Heart right ventricle (tissue), 16 donors: ENCODE measurements at regions not wholly inside any gene's neighbourhood (a gene's known extent, or its start where the extent isn't known, plus 50 kb on each side); places are given as distances from the start of the nearest gene placed in this dataset.

Experiments used
- ATAC-seq, 8 donors: fragments of 200-7000 bp; cut with Tn5 transposase; one replicate each; pipeline ENCODE4 v1.9.1; 2020; ENCODE audit warnings: mild to moderate bottlenecking in 8 of 8, moderate library complexity in 8 of 8, moderate number of reproducible peaks in 1 of 8
- DNase-seq, 2 donors: peaks; one replicate each; pipeline ENCODE4 v3.0.0-alpha.2; 2020
- H3K27ac ChIP-seq, 10 donors: fragments of 200-600 bp; sonication (generic) in 2 of 10; one replicate each; pipeline versions ENCODE4 v1.5.0 to v1.8.0; 2020 to 2022; ENCODE audit warnings: mild to moderate bottlenecking in 3 of 10
- H3K27me3 ChIP-seq, 7 donors: fragments of 200-600 bp; one replicate each; pipeline ENCODE4 v1.8.0; 2021 to 2022; ENCODE audit warnings: mild to moderate bottlenecking in 2 of 7
- H3K36me3 ChIP-seq, 9 donors: fragments of 200-600 bp; sonication (generic) in 1 of 9; one replicate each; pipeline versions ENCODE4 v1.5.0 to v1.8.0; 2020 to 2022; ENCODE audit warnings: mild to moderate bottlenecking in 2 of 9
- H3K4me1 ChIP-seq, 9 donors: fragments of 200-600 bp; sonication (generic) in 1 of 9; one replicate each; pipeline versions ENCODE4 v1.5.0 to v1.8.0; 2020 to 2022; ENCODE audit warnings: mild to moderate bottlenecking in 4 of 9
- H3K4me3 ChIP-seq, 10 donors: fragments of 200-600 bp; sonication (generic) in 2 of 10; one replicate each; pipeline versions ENCODE4 v1.5.0 to v1.8.0; 2020 to 2022; ENCODE audit warnings: mild to moderate bottlenecking in 7 of 10, moderate library complexity in 2 of 10
- H3K9me3 ChIP-seq, 11 donors: fragments of 200-600 bp in 10 of 11; sonication (generic) in 2 of 11; one replicate each; pipeline versions ENCODE4 v1.5.0 to v1.8.0; 2013 to 2022; ENCODE audit warnings: mild to moderate bottlenecking in 2 of 11, control low read depth in 1 of 11, moderate library complexity in 1 of 11
- CTCF ChIP-seq, 9 donors: fragments of 200-600 bp; sonication (generic) in 2 of 9; IDR thresholded peaks; one replicate each; pipeline versions ENCODE4 v1.5.0 to v1.8.0; 2021 to 2022; ENCODE audit warnings: antibody characterized with exemption in 9 of 9, mild to moderate bottlenecking in 5 of 9, moderate library complexity in 1 of 9
- WGBS, 2 donors: extraction: QIAGEN DNeasy Blood & Tissue Kit; methylation state at CpG; one replicate each; pipeline ENCODE4 v1.1.7; 2013; ENCODE audit warnings: inconsistent platforms in 1 of 2; 5-methylcytosine and 5-hydroxymethylcytosine counted together
- intact Hi-C, 10 donors: fragments of 100-400 bp; cut with DNase I; formaldehyde crosslinking; loops; one replicate each; pipeline versions ENCODE4 v1.11.1 to v1.14.2; 2022
- donor health status: Arrhythmogenic right ventricular cardiomyopathy.
- donor health status: ischemic (EF 13 %, LVEDD 7.1; RV severe dilation, severe dysfunction).
- donor health status: healthy with polysubstance abuse.
- donor health status: DM: no; HTN: yes; CAD: no.
- donor health status: DM: no; HTN: no; CAD: no.
- donor health status: ischemic (EF 25% LVEDD 6.9; RV normal size, moderate dysfunction).
- donor health status: ischemic (EF 25% LVEDD 5.7; RV mildly dilated, moderate dysfunction).
- donor health status: healthy.
- donor health status: DM: yes; HTN: yes; CAD: no.
- donor health status: Ischemic cardiomyopathy.
- donor health status: ischemic (EF 35%, LVEDD 5.7; RV mildly dilated, moderate dysfunction).
- donor health status: nonischemic (EF 11% LVEDD 7.7; RV severe dilation, severe dysfunction).
- donor health status: DM: yes; HTN: yes; CAD: no.
- donor health status: PGD.
- donor health status: ischemic (EF 29% LVEDD 5.4; RV normal size, mild dysfunction).
- donor health status: nonischemic (EF 23%, LVEDD 6.1; RV moderate dilation, normal function).

GRCh38 chr17:33977729-33978514 is 277.2 kb upstream of the CCL2 start:
- no peaks in the 10 kb centered on the region for H3K9me3 ChIP-seq
- DNase-seq (no peak), ATAC-seq (peak in 5 of 8 donors; percentile 47 to 65 (median 59))
- H3K36me3 ChIP-seq, result no peaks in the 10 kb centered on the region
- intact Hi-C loops, result no loop called here
- TF ChIP-seq CTCF (IDR thresholded peaks at IDR 0.05), result no peak
- WGBS, 2 donors, result 56 to 61% methylated on average over 10 of the region's 10 CpGs
- no peak overlapping the region for H3K27ac ChIP-seq
- H3K4me1 ChIP-seq, result peaks cover 0 to 15% (median 0%) of the 10 kb centered on the region in 9 donors
- H3K27me3 ChIP-seq, result no peaks in the 10 kb centered on the region
- no peak overlapping the region for H3K4me3 ChIP-seq

- no peak for ATAC-seq
- H3K27me3 ChIP-seq, result no peaks in the 10 kb centered on the region
- intact Hi-C loops, result no loop called here
- peaks cover 0 to 19% (median 5%) of the 10 kb centered on the region in 9 donors for H3K4me1 ChIP-seq
- H3K36me3 ChIP-seq, result no peaks in the 10 kb centered on the region
- H3K4me3 ChIP-seq, result no peak overlapping the region
- TF ChIP-seq CTCF (IDR thresholded peaks at IDR 0.05), result no peak
- 86 to 91% methylated on average over 5 of the region's 5 CpGs for WGBS, 2 donors
- no peaks in the 10 kb centered on the region for H3K9me3 ChIP-seq
- DNase-seq, result no peak
- no peak overlapping the region for H3K27ac ChIP-seq
Observed at GRCh38 chr17:33978889-33979288, 276.2 kb upstream of the CCL2 start.

- H3K4me3 ChIP-seq, result no peak overlapping the region
- no peak for DNase-seq
- WGBS, 2 donors, result 74 to 79% methylated on average over 2 of the region's 2 CpGs
- H3K9me3 ChIP-seq, result no peaks in the 10 kb centered on the region
- intact Hi-C loops, result no loop called here
- H3K36me3 ChIP-seq, result no peaks in the 10 kb centered on the region
- H3K4me1 ChIP-seq, result peaks cover 0 to 28% (median 6%) of the 10 kb centered on the region in 9 donors
- no peak for ATAC-seq
- no peak overlapping the region for H3K27ac ChIP-seq
- H3K27me3 ChIP-seq, result no peaks in the 10 kb centered on the region
- no peak for TF ChIP-seq CTCF (IDR thresholded peaks at IDR 0.05)
Observed at GRCh38 chr17:33980193-33980592, 274.9 kb upstream of the CCL2 start.

GRCh38 chr17:33981711-33982601 is 273.1 kb upstream of the CCL2 start:
- WGBS, 2 donors, result 62 to 63% methylated on average over 6 of the region's 6 CpGs
- intact Hi-C loops, result no loop called here
- Histone ChIP-seq H3K9me3 (no peaks in the 10 kb centered on the region), H3K4me1 (peaks cover 0 to 28% (median 6%) of the 10 kb centered on the region in 9 donors), H3K36me3 (no peaks in the 10 kb centered on the region), H3K27ac (no peak overlapping the region), H3K27me3 (no peaks in the 10 kb centered on the region), H3K4me3 (no peak overlapping the region)
- no peak for TF ChIP-seq CTCF (IDR thresholded peaks at IDR 0.05)
- DNase-seq (no peak), ATAC-seq (no peak)
